ENCODE measurements at regions not wholly inside any gene's neighbourhood (a gene's known extent, or its start where the extent isn't known, plus 50 kb on each side); places are given as distances from the start of the nearest gene placed in this dataset.

DNA sequence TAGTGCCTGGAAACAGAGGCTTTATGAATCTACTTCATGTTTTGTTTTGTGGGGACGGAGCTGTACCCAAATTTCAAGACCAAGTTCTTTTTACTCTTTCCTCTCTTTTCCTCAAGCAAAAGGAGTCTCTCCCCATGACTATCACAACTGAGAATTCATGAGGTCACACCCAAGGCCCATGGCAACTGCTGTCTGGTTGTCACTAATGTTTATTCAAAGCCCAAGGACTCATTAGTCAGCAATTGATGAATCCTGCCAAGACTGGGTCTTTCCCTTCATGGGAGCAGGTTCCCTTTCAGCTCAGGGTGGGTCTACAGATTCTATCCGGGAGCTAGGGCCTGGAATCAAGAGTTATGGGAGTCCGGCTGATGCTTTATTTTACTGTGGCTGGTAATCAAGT, 441.5 kb upstream of the PCDH20 start:
- POLR2A ChIA-PET, result no interaction called here
- CTCF ChIA-PET, result no interaction called here
- H3K4me3 ChIP-seq (ENCODE audit: low read depth, low read length), result no peak overlapping the region
- DNase-seq (ENCODE audit: low read depth, low spot score), result no peak
- TF ChIP-seq, protein P1, sequence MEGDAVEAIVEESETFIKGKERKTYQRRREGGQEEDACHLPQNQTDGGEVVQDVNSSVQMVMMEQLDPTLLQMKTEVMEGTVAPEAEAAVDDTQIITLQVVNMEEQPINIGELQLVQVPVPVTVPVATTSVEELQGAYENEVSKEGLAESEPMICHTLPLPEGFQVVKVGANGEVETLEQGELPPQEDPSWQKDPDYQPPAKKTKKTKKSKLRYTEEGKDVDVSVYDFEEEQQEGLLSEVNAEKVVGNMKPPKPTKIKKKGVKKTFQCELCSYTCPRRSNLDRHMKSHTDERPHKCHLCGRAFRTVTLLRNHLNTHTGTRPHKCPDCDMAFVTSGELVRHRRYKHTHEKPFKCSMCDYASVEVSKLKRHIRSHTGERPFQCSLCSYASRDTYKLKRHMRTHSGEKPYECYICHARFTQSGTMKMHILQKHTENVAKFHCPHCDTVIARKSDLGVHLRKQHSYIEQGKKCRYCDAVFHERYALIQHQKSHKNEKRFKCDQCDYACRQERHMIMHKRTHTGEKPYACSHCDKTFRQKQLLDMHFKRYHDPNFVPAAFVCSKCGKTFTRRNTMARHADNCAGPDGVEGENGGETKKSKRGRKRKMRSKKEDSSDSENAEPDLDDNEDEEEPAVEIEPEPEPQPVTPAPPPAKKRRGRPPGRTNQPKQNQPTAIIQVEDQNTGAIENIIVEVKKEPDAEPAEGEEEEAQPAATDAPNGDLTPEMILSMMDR (IDR thresholded peaks at IDR 0.05; ENCODE audit: insufficient read depth, low read length, missing control alignments), result no peak

DNA sequence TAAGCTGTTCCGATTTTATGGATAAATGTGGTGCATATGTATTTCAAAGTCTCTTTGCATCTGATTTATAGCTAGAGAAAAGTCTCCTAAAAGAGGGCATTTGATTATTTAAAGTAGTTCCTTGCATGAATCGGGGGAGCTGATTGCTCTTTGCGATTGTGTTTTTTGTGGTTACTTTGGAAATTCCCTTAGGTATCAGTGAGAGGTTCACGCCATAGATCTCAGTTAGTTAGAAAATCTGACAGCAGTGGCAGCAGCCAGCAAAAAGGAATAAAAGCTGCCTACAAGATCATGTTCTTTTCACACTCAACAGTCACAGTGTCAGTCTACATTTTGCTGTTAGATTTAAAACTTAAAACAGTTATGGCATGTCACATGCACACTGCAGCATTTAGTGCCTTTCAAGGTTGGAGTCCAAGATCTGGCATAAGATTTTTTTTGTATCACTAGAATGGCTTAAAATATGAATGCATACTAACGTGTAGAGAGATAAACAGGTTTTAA, 436.5 kb upstream of the PCDH20 start:
- CTCF ChIA-PET, result no interaction called here
- no peak overlapping the region for H3K4me3 ChIP-seq (ENCODE audit: low read depth, low read length)
- TF ChIP-seq, protein P1 (IDR thresholded peaks at IDR 0.05; ENCODE audit: insufficient read depth, low read length, missing control alignments), result no peak
- DNase-seq (ENCODE audit: low read depth, low spot score), result no peak
- POLR2A ChIA-PET, result no interaction called here

DNA sequence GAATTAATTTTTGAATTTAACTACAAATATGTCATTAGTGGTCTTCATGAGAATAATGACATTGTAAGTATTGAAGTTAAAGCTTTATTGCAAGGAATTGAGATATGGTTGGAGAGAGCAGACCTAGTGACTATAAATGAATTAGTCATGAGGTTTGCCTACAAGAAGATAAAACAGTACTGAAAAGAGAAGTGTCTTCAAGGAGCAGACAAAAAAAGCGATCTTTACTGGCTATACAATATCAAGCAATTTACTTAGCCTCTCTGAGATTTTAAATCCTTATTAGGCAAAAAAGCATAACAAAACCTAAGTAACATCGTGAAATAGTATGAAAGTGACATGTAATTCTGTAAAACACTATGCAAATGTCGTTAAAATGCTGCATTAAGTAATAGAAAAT, 435.1 kb upstream of the PCDH20 start:
- ChIA-PET POLR2A (no interaction called here), CTCF (no interaction called here)
- TF ChIP-seq, protein P1 (IDR thresholded peaks at IDR 0.05; ENCODE audit: insufficient read depth, low read length, missing control alignments), result no peak
- no peak overlapping the region for H3K4me3 ChIP-seq (ENCODE audit: low read depth, low read length)
- DNase-seq (ENCODE audit: low read depth, low spot score), result no peak

DNA sequence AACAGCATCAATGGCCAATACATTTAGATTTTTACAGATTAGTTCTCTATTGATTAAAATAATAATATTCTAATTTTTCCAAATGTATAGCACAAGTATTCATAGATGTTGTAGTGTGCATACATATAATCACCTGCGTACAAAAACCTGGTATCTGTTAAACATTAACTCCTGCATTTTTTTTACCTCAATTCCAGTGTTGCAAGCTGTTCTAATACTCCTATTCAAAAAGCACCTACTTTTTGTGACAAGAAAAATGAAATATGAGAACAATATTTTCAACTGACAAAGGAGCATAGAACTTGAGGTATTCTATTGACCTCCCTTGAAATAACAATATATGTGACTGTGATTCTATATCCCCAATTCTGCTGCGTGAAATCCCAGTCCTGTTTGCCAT, 422.9 kb upstream of the PCDH20 start:
- ChIA-PET POLR2A (no interaction called here), CTCF (no interaction called here)
- H3K4me3 ChIP-seq (ENCODE audit: low read depth, low read length), result no peak overlapping the region
- TF ChIP-seq, protein P1 (IDR thresholded peaks at IDR 0.05; ENCODE audit: insufficient read depth, low read length, missing control alignments), result no peak
- no peak for DNase-seq (ENCODE audit: low read depth, low spot score)

DNA sequence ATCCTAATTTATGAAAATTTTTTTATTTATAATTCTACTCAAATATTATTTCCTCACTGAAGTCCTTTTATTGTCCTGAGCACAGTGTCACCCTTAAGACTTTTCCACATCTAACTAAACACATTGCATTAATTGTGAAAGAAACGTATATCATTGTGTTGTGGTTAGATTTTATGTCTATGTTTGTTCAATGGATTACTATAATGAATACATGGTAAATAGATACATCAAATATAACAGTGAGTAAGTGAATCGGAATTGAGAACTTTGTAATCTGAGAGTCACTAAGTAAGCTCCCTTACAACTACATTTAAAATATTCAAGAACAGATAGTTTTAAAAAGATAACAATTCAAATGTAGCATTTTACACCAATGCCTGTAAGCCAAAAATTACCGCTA, 417.6 kb upstream of the PCDH20 start:
- POLR2A ChIA-PET, result no interaction called here
- no peak for DNase-seq (ENCODE audit: low read depth, low spot score)
- CTCF ChIA-PET, result no interaction called here
- TF ChIP-seq, protein P1 (IDR thresholded peaks at IDR 0.05; ENCODE audit: insufficient read depth, low read length, missing control alignments), result no peak
- H3K4me3 ChIP-seq (ENCODE audit: low read depth, low read length), result no peak overlapping the region

DNA sequence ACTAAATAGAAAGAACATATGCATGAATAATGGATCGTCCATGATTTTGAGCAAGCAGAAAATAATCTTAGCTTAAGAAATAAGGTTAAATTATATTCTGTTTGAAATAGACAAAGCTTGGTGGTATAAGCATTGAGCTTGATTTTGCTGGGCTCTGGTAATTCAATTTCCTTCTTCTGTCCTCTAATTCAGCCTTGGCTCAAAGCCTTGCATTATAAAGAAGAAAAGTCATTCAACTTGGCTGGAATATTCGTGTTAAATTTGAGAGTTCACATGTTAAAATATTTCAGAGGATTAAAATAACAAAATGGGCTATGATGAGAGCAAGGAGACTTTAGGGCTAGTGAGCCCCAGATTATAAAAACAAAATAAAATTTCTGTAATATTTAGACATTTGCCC, 415.4 kb upstream of the PCDH20 start:
- TF ChIP-seq, protein P1 (IDR thresholded peaks at IDR 0.05; ENCODE audit: insufficient read depth, low read length, missing control alignments), result no peak
- H3K4me3 ChIP-seq (ENCODE audit: low read depth, low read length), result no peak overlapping the region
- CTCF ChIA-PET, result no interaction called here
- POLR2A ChIA-PET, result no interaction called here
- DNase-seq (ENCODE audit: low read depth, low spot score), result no peak
